K562 (cell line): ENCODE measurements at regions not wholly inside any gene's neighbourhood (a gene's known extent, or its start where the extent isn't known, plus 50 kb on each side); places are given as distances from the start of the nearest gene placed in this dataset.
A peak's percentile ranks its signal among the peaks of the same experiment; 100 is the strongest.

Experiments
- ATAC-seq: fragments of 200-7000 bp; cut with Tn5 transposase; 3 replicates; pipeline ENCODE4 v1.9.1; 2020; ENCODE audit warnings: moderate library complexity
- BruUV-seq: library from RNA; stranded (reverse); fragments of 400-500 nt; replicated peaks from 2 replicates; lab custom pipeline; 2021; lab: Mats Ljungman, UMichigan
- CTCF ChIA-PET: fragments of 300-600 bp; formaldehyde crosslinking; extraction: SDS; loops from one replicate; lab custom pipeline; 2021; ENCODE audit warnings: low intra/inter-chr PET ratio; lab: Yijun Ruan, JAX
- POLR2A ChIA-PET: fragments of 300-600, 350-650 bp; sonication (Branson Sonifier 250); formaldehyde crosslinking; extraction: SDS; loops from one replicate; lab custom pipeline; 2021; ENCODE audit warnings: antibody characterized with exemption, inconsistent platforms; lab: Yijun Ruan, JAX
- DNase-seq, 4 experiments: peaks; one replicate each; pipeline versions ENCODE4 v3.0.0 to v3.0.0-alpha.2; 2011 to 2018; ENCODE audit warnings: low spot score in 3 of 4, mixed read lengths in 3 of 4; ENCODE audit errors: extremely low read depth in 1 of 4
- FAIRE-seq: peaks from 2 replicates; lab custom pipeline; 2011; peaks lifted over from hg19 to GRCh38; lab: Jason Lieb, UNC
- H2AFZ ChIP-seq: 2 replicates; pipeline ENCODE4 v1.6.0; 2011; ENCODE audit warnings: low read depth, low read length, control low read depth, inconsistent platforms
- H3K27ac ChIP-seq: fragments of 200-600 bp; 3 replicates; pipeline ENCODE4 v1.8.0; 2011; ENCODE audit warnings: low read depth, mild to moderate bottlenecking, control low read depth, inconsistent platforms, low read length, moderate library complexity, mixed read lengths; ENCODE audit errors: extremely low read depth
- H3K27me3 ChIP-seq, 2 experiments: fragments of 300-600 bp in 1 of 2; 2 replicates in 1 of 2; 3 replicates in 1 of 2; pipeline versions ENCODE4 v1.6.0 to v1.8.0; 2011; ENCODE audit warnings: inconsistent platforms in 2 of 2, low read length in 2 of 2, mild to moderate bottlenecking in 1 of 2, mixed read lengths in 1 of 2, moderate library complexity in 1 of 2; ENCODE audit not compliant: control insufficient read depth in 2 of 2, insufficient read depth in 2 of 2
- H3K36me3 ChIP-seq: fragments of 300-600 bp; 3 replicates; pipeline ENCODE4 v1.8.0; 2011; ENCODE audit warnings: mild to moderate bottlenecking, low read length, inconsistent platforms; ENCODE audit not compliant: control insufficient read depth, insufficient read depth
- H3K4me1 ChIP-seq, 2 experiments: fragments of 200-600 bp in 1 of 2; replicated peaks in 1 of 2; 2 replicates in 1 of 2; 3 replicates in 1 of 2; pipeline versions ENCODE4 v1.5.1 to v1.8.0; 2011; ENCODE audit warnings: inconsistent platforms in 2 of 2, low read length in 2 of 2, mild to moderate bottlenecking in 1 of 2, mixed read lengths in 1 of 2, moderate library complexity in 1 of 2; ENCODE audit not compliant: control insufficient read depth in 2 of 2, insufficient read depth in 2 of 2
- H3K4me2 ChIP-seq: 2 replicates; pipeline ENCODE4 v1.6.1; 2011; ENCODE audit warnings: low read length, control low read depth, inconsistent platforms, mixed read lengths; ENCODE audit not compliant: insufficient read depth
- H3K4me3 ChIP-seq: fragments of 200-600 bp; sonication (generic), shearing (Covaris generic); 2 replicates; pipeline ENCODE4 v1.5.1; 2016; ENCODE audit warnings: control low read depth, inconsistent platforms
- H3K79me2 ChIP-seq: fragments of 200-600 bp; 3 replicates; pipeline ENCODE4 v1.8.0; 2011; ENCODE audit warnings: low read length, inconsistent platforms; ENCODE audit not compliant: control insufficient read depth, insufficient read depth
- H3K9ac ChIP-seq, 2 experiments: 2 replicates each; pipeline versions ENCODE4 v1.6.0 to v1.6.1; 2011; ENCODE audit warnings: low read depth in 2 of 2, low read length in 2 of 2, control low read depth in 1 of 2, inconsistent platforms in 1 of 2, mild to moderate bottlenecking in 1 of 2, mixed read lengths in 1 of 2; ENCODE audit not compliant: insufficient read depth in 1 of 2
- H3K9me1 ChIP-seq: one replicate; pipeline ENCODE4 v1.6.0; 2011; ENCODE audit warnings: inconsistent platforms, mild to moderate bottlenecking, low read length, moderate library complexity; ENCODE audit not compliant: control insufficient read depth, insufficient read depth
- H3K9me3 ChIP-seq: replicated peaks from 2 replicates; pipeline ENCODE4 v1.5.1; 2011; ENCODE audit warnings: low read depth, low read length, inconsistent platforms; ENCODE audit not compliant: control insufficient read depth, insufficient read depth
- H4K20me1 ChIP-seq: replicated peaks from 2 replicates; pipeline ENCODE4 v1.6.1; 2011; ENCODE audit warnings: low read length, inconsistent platforms, mixed read lengths; ENCODE audit not compliant: control insufficient read depth, insufficient read depth
- FOSL1 ChIP-seq: fragments of 200-800 bp; sonication (Bioruptor generic); conservative IDR thresholded peaks from 2 replicates; pipeline ENCODE4 v1.6.1; 2016; ENCODE audit warnings: missing genetic modification characterization, missing compliant biosample characterization
- MCM7 ChIP-seq, 2 experiments: fragments of 450-650 bp; IDR thresholded peaks; 2 replicates each; pipeline ENCODE4 v1.6.1; 2016 to 2018
- POLR3A ChIP-seq: IDR thresholded peaks from 2 replicates; pipeline ENCODE4 v1.6.1; 2011; ENCODE audit warnings: borderline replicate concordance, mild to moderate bottlenecking, moderate library complexity; ENCODE audit not compliant: insufficient read length, insufficient read depth; ENCODE audit errors: extremely low read depth
- RBM25 ChIP-seq: fragments of 200-400 bp; formaldehyde crosslinking; IDR thresholded peaks from 2 replicates; pipeline ENCODE4 v1.6.1; 2018; ENCODE audit warnings: low read length, low read depth, moderate library complexity; ENCODE audit not compliant: severe bottlenecking
- RNF2 ChIP-seq: sonication (generic); IDR thresholded peaks from 2 replicates; pipeline ENCODE4 v1.6.1; 2016
- SIN3B ChIP-seq: fragments of 450-650 bp; IDR thresholded peaks from 2 replicates; pipeline ENCODE4 v1.6.1; 2017; ENCODE audit warnings: low read depth, mild to moderate bottlenecking, moderate library complexity
- ZBTB8A ChIP-seq: fragments of 450-650 bp; IDR thresholded peaks from 2 replicates; pipeline ENCODE4 v1.6.1; 2018; ENCODE audit warnings: mild to moderate bottlenecking, moderate library complexity; ENCODE audit not compliant: partially characterized antibody
- ZNF655 ChIP-seq: fragments of 250-450 bp; sonication (Bioruptor Pico); IDR thresholded peaks from 2 replicates; pipeline ENCODE4 v1.5.0; 2021
- WGBS: fragments of 100-300 bp; shearing (Covaris generic); methylation state at CpG from one replicate; pipeline ENCODE4 v1.1.6; 2016; ENCODE audit warnings: low coverage, mixed read lengths; ENCODE audit not compliant: insufficient coverage; ENCODE audit errors: missing lambda C conversion rate; 5-methylcytosine and 5-hydroxymethylcytosine counted together
- in situ Hi-C: fragments of 300-500 bp; cut with MboI; formaldehyde crosslinking; loops from 4 replicates; pipeline ENCODE4 v1.15.0; 2018; ENCODE audit warnings: inconsistent platforms, mixed read lengths
- intact Hi-C: fragments of 100-400 bp; cut with micrococcal nuclease; formaldehyde crosslinking; loops from 2 replicates; pipeline ENCODE4 v1.14.2; 2022

GRCh38 chr11:119497717-119498116 lies 74.7 kb upstream of the THY1 start:
- H3K27me3 ChIP-seq = peaks cover 5 to 63% of the 10 kb centered on the region in 2 experiments
- POLR2A ChIA-PET = no interaction called here
- in situ Hi-C loops = no loop called here

More at GRCh38 chr11:119497717-119498116, 74.7 kb upstream of the THY1 start:
- TF ChIP-seq FOSL1 (tag) (no peak), ZBTB8A (no peak), RNF2 (no peak), POLR3A (no peak), RBM25 (peak; percentile 18), ZNF655 (no peak), MCM7 (IDR thresholded peaks at IDR 0.05) (no peak), SIN3B (no peak)
- WGBS = 3% methylated on average over 8 of the region's 8 CpGs
- intact Hi-C loops = no loop called here
- FAIRE-seq (no peak), DNase-seq (no peak), ATAC-seq (no peak)
- no peak overlapping the region for H3K27ac ChIP-seq
- peaks cover 6% of the 10 kb centered on the region; the same call in 1 of the 2 replicates for H4K20me1 ChIP-seq
- H3K4me3 ChIP-seq = no peak overlapping the region
- no peaks in the 10 kb centered on the region for H3K9me1 ChIP-seq
- no peaks in the 10 kb centered on the region for H3K36me3 ChIP-seq
- no peak overlapping the region for H3K9ac ChIP-seq
- H3K9me3 ChIP-seq = no peaks in the 10 kb centered on the region
- CTCF ChIA-PET = interaction anchor here (0.7 kb wide), 1 partner anchor 344 kb away, joined by 3 read pairs; no protein-coding TSS in a partner anchor
- no TSS peak for BruUV-seq
- H3K79me2 ChIP-seq = no peaks in the 10 kb centered on the region
- no peak overlapping the region for H2AFZ ChIP-seq
- H3K4me1 ChIP-seq = no peaks in the 10 kb centered on the region
- no peak overlapping the region for H3K4me2 ChIP-seq
